Bronchial epithelial cell (primary cell): ENCODE measurements at regions not wholly inside any gene's neighbourhood (a gene's known extent, or its start where the extent isn't known, plus 50 kb on each side); places are given as distances from the start of the nearest gene placed in this dataset.

Experiments
- DNase-seq: peaks from one replicate; pipeline ENCODE4 v3.0.0-alpha.2; 2010; ENCODE audit warnings: low read depth
- FAIRE-seq: peaks from 2 replicates; lab custom pipeline; 2011; peaks lifted over from hg19 to GRCh38; lab: Jason Lieb, UNC
- H3K27me3 ChIP-seq: 2 replicates; pipeline ENCODE4 v1.5.1; 2011; ENCODE audit warnings: low read length; ENCODE audit not compliant: control insufficient read depth, insufficient read depth
- H3K36me3 ChIP-seq: 2 replicates; pipeline ENCODE4 v1.5.1; 2011; ENCODE audit warnings: low read length; ENCODE audit not compliant: control insufficient read depth, insufficient read depth
- H3K4me3 ChIP-seq: 2 replicates; pipeline ENCODE4 v1.5.1; 2011; ENCODE audit warnings: mild to moderate bottlenecking, low read depth, low read length, control low read depth
- CTCF ChIP-seq: IDR thresholded peaks from 2 replicates; pipeline ENCODE4 v1.5.1; 2011; ENCODE audit warnings: mild to moderate bottlenecking, moderate library complexity, low read length, control low read depth, inconsistent platforms; ENCODE audit not compliant: insufficient read depth, severe bottlenecking

GRCh38 chr1:217181176-217181746, 449.6 kb downstream of the GPATCH2 start:
- no peak for DNase-seq
- no peaks in the 10 kb centered on the region for H3K27me3 ChIP-seq
- no peak for FAIRE-seq
- no peak for TF ChIP-seq CTCF
- no peak overlapping the region for H3K4me3 ChIP-seq
- no peaks in the 10 kb centered on the region for H3K36me3 ChIP-seq

GRCh38 chr1:217180443-217180842, 450.4 kb downstream of the GPATCH2 start:
- no peak for TF ChIP-seq CTCF
- H3K36me3 ChIP-seq: no peaks in the 10 kb centered on the region
- no peak for FAIRE-seq
- H3K27me3 ChIP-seq: no peaks in the 10 kb centered on the region
- H3K4me3 ChIP-seq: no peak overlapping the region
- DNase-seq: no peak

- no peak for TF ChIP-seq CTCF
- Histone ChIP-seq H3K4me3 (no peak overlapping the region), H3K36me3 (no peaks in the 10 kb centered on the region), H3K27me3 (no peaks in the 10 kb centered on the region)
- FAIRE-seq (no peak), DNase-seq (no peak)
Observed at GRCh38 chr1:217164403-217164802, 441.2 kb upstream of the ESRRG start.

- no peak for DNase-seq
- TF ChIP-seq CTCF: no peak
- Histone ChIP-seq H3K4me3 (no peak overlapping the region), H3K27me3 (no peaks in the 10 kb centered on the region), H3K36me3 (no peaks in the 10 kb centered on the region)
- no peak for FAIRE-seq
Observed at GRCh38 chr1:217153361-217153760, 430.1 kb upstream of the ESRRG start.

GRCh38 chr1:217150366-217150765, 427.1 kb upstream of the ESRRG start:
- no peak for TF ChIP-seq CTCF
- DNase-seq (no peak), FAIRE-seq (no peak)
- Histone ChIP-seq H3K36me3 (no peaks in the 10 kb centered on the region), H3K4me3 (no peak overlapping the region), H3K27me3 (no peaks in the 10 kb centered on the region)

- TF ChIP-seq CTCF: no peak
- no peaks in the 10 kb centered on the region for H3K36me3 ChIP-seq
- no peaks in the 10 kb centered on the region for H3K27me3 ChIP-seq
- DNase-seq (peak; percentile 82), FAIRE-seq (no peak)
- H3K4me3 ChIP-seq: no peak overlapping the region
Observed at GRCh38 chr1:217149791-217150190, 426.6 kb upstream of the ESRRG start.
